Upper lobe of right lung (tissue), 1 donor: ENCODE measurements at regions not wholly inside any gene's neighbourhood (a gene's known extent, or its start where the extent isn't known, plus 50 kb on each side); places are given as distances from the start of the nearest gene placed in this dataset.
"Not testable (repeated sequence)": the region's sequence is repeated elsewhere in the genome, so short reads cannot be mapped to it uniquely, and the experiment has no call there.

Source experiments
- ATAC-seq: fragments of 200-7000 bp; cut with Tn5 transposase; one replicate; pipeline ENCODE4 v1.9.1; 2020; ENCODE audit warnings: mild to moderate bottlenecking, moderate library complexity
- DNase-seq: peaks from one replicate; pipeline ENCODE4 v3.0.0-alpha.2; 2020
- H3K27ac ChIP-seq: fragments of 200-600 bp; one replicate; pipeline ENCODE4 v1.8.0; 2022
- H3K27me3 ChIP-seq: fragments of 200-600 bp; one replicate; pipeline ENCODE4 v1.8.0; 2022; ENCODE audit warnings: mild to moderate bottlenecking
- H3K36me3 ChIP-seq: fragments of 200-600 bp; one replicate; pipeline ENCODE4 v1.8.0; 2022
- H3K4me1 ChIP-seq: fragments of 200-600 bp; one replicate; pipeline ENCODE4 v1.8.0; 2022
- H3K4me3 ChIP-seq: fragments of 200-600 bp; one replicate; pipeline ENCODE4 v1.8.0; 2022; ENCODE audit warnings: mild to moderate bottlenecking
- H3K9me3 ChIP-seq: fragments of 200-600 bp; one replicate; pipeline ENCODE4 v1.8.0; 2022
- CTCF ChIP-seq: fragments of 200-600 bp; IDR thresholded peaks from one replicate; pipeline ENCODE4 v1.8.0; 2022; ENCODE audit warnings: antibody characterized with exemption
- intact Hi-C: fragments of 100-400 bp; cut with DNase I; formaldehyde crosslinking; loops from one replicate; pipeline ENCODE4 v1.11.0; 2022
- donor health status: DM: no; HTN: yes; CAD: no; lungs with severe emphysema.

GRCh38 chr19:22527554-22527953 lies 105.4 kb upstream of the ZNF98 start:
- Histone ChIP-seq H3K27me3 (no peaks in the 10 kb centered on the region), H3K4me3 (no peak overlapping the region), H3K4me1 (no peaks in the 10 kb centered on the region), H3K9me3 (no peaks in the 10 kb centered on the region), H3K27ac (no peak overlapping the region), H3K36me3 (no peaks in the 10 kb centered on the region)
- ATAC-seq (no peak), DNase-seq (peak; percentile 8)
- intact Hi-C loops = no loop called here
- no peak for TF ChIP-seq CTCF

- DNase-seq (peak; percentile 9), ATAC-seq (no peak)
- Histone ChIP-seq H3K27me3 (no peaks in the 10 kb centered on the region), H3K4me1 (no peaks in the 10 kb centered on the region), H3K4me3 (no peak overlapping the region), H3K27ac (no peak overlapping the region), H3K36me3 (no peaks in the 10 kb centered on the region), H3K9me3 (no peaks in the 10 kb centered on the region)
- intact Hi-C loops = no loop called here
- TF ChIP-seq CTCF = no peak
Observed at GRCh38 chr19:22526661-22527272, 104.6 kb upstream of the ZNF98 start.

- Histone ChIP-seq H3K9me3 (no peaks in the 10 kb centered on the region), H3K4me3 (no peak overlapping the region), H3K27ac (no peak overlapping the region), H3K27me3 (no peaks in the 10 kb centered on the region), H3K36me3 (no peaks in the 10 kb centered on the region), H3K4me1 (no peaks in the 10 kb centered on the region)
- TF ChIP-seq CTCF = no peak
- intact Hi-C loops = no loop called here
- ATAC-seq = no peak
- DNase-seq = no peak
Observed at GRCh38 chr19:22523940-22524339, 101.8 kb upstream of the ZNF98 start.

- H3K4me3 ChIP-seq, H3K9me3 ChIP-seq, H3K27me3 ChIP-seq, H3K4me1 ChIP-seq, intact Hi-C loops, H3K36me3 ChIP-seq, H3K27ac ChIP-seq, ATAC-seq: not testable (repeated sequence)
- DNase-seq = peak; percentile 35
Observed at GRCh38 chr19:22519562-22519961, 97.4 kb upstream of the ZNF98 start.

GRCh38 chr19:22519152-22519551 lies 97.0 kb upstream of the ZNF98 start:
- Histone ChIP-seq H3K4me3 (no peak overlapping the region), H3K9me3 (no peaks in the 10 kb centered on the region), H3K4me1 (no peaks in the 10 kb centered on the region), H3K27me3 (no peaks in the 10 kb centered on the region), H3K27ac (no peak overlapping the region), H3K36me3 (no peaks in the 10 kb centered on the region)
- ATAC-seq (no peak), DNase-seq (peak; percentile 29)
- intact Hi-C loops = no loop called here
- TF ChIP-seq CTCF = no peak

- DNase-seq (peak; percentile 50), ATAC-seq (peak; percentile 7)
- no peaks in the 10 kb centered on the region for H3K27me3 ChIP-seq
- H3K36me3 ChIP-seq = no peaks in the 10 kb centered on the region
- H3K27ac ChIP-seq = no peak overlapping the region
- intact Hi-C loops = no loop called here
- no peaks in the 10 kb centered on the region for H3K4me1 ChIP-seq
- H3K9me3 ChIP-seq = no peaks in the 10 kb centered on the region
- TF ChIP-seq CTCF = no peak
- no peak overlapping the region for H3K4me3 ChIP-seq
Observed at GRCh38 chr19:22517496-22518411, 95.6 kb upstream of the ZNF98 start.
